Mesendoderm (in vitro differentiated cells): ENCODE measurements at regions not wholly inside any gene's neighbourhood (a gene's known extent, or its start where the extent isn't known, plus 50 kb on each side); places are given as distances from the start of the nearest gene placed in this dataset.
A peak's percentile ranks its signal among the peaks of the same experiment; 100 is the strongest.
"Not testable (repeated sequence)": the region's sequence is repeated elsewhere in the genome, so short reads cannot be mapped to it uniquely, and the experiment has no call there.

Source experiments
- DNase-seq: peaks from one replicate; pipeline ENCODE4 v3.0.0; 2013
- H2AK5ac ChIP-seq: 2 replicates; pipeline ENCODE4 v1.6.1; 2013; ENCODE audit warnings: low read length, inconsistent platforms
- H2BK120ac ChIP-seq: 2 replicates; pipeline ENCODE4 v1.6.1; 2013; ENCODE audit warnings: low read depth, mild to moderate bottlenecking, low read length, moderate library complexity, mixed read lengths
- H2BK15ac ChIP-seq: replicated peaks from 2 replicates; pipeline ENCODE4 v1.6.1; 2013; ENCODE audit warnings: low read depth, mild to moderate bottlenecking, moderate library complexity
- H2BK5ac ChIP-seq: 2 replicates; pipeline ENCODE4 v1.6.1; 2013; ENCODE audit warnings: low read length, inconsistent platforms
- H3K18ac ChIP-seq: 2 replicates; pipeline ENCODE4 v1.6.1; 2013; ENCODE audit warnings: mild to moderate bottlenecking, low read length, mixed read lengths
- H3K23ac ChIP-seq: one replicate; pipeline ENCODE4 v1.6.1; 2013; ENCODE audit warnings: low read length
- H3K27ac ChIP-seq: 2 replicates; pipeline ENCODE4 v1.5.1; 2013; ENCODE audit warnings: low read depth, mild to moderate bottlenecking, inconsistent platforms, low read length, moderate library complexity
- H3K27me3 ChIP-seq: 2 replicates; pipeline ENCODE4 v1.6.1; 2013; ENCODE audit warnings: low read length, control low read depth, mild to moderate bottlenecking, inconsistent platforms; ENCODE audit not compliant: insufficient read depth, poor library complexity
- H3K36me3 ChIP-seq: 2 replicates; pipeline ENCODE4 v1.6.1; 2013; ENCODE audit warnings: low read length, inconsistent platforms; ENCODE audit not compliant: control insufficient read depth, insufficient read depth
- H3K4ac ChIP-seq: one replicate; pipeline ENCODE4 v1.6.1; 2013; ENCODE audit warnings: low read depth, mild to moderate bottlenecking, low read length, moderate library complexity
- H3K4me1 ChIP-seq: 2 replicates; pipeline ENCODE4 v1.6.1; 2013; ENCODE audit warnings: low read depth, low read length, inconsistent platforms; ENCODE audit not compliant: control insufficient read depth
- H3K4me2 ChIP-seq: 2 replicates; pipeline ENCODE4 v1.6.1; 2013; ENCODE audit warnings: low read length
- H3K4me3 ChIP-seq: 2 replicates; pipeline ENCODE4 v1.5.1; 2013; ENCODE audit warnings: mild to moderate bottlenecking, low read length
- H3K56ac ChIP-seq: one replicate; pipeline ENCODE4 v1.6.1; 2013; ENCODE audit warnings: low read length
- H3K79me1 ChIP-seq: 2 replicates; pipeline ENCODE4 v1.6.1; 2013; ENCODE audit warnings: low read length, inconsistent platforms
- H3K79me2 ChIP-seq: 2 replicates; pipeline ENCODE4 v1.6.1; 2013; ENCODE audit warnings: mild to moderate bottlenecking, low read length; ENCODE audit not compliant: control insufficient read depth, insufficient read depth
- H3K9ac ChIP-seq: 2 replicates; pipeline ENCODE4 v1.6.1; 2013; ENCODE audit warnings: low read length, inconsistent platforms
- H4K5ac ChIP-seq: one replicate; pipeline ENCODE4 v1.6.1; 2013; ENCODE audit warnings: low read length
- H4K8ac ChIP-seq: one replicate; pipeline ENCODE4 v1.6.1; 2013; ENCODE audit warnings: low read depth, mild to moderate bottlenecking, control low read depth, low read length, moderate library complexity
- WGBS: extraction: QIAGEN DNeasy Blood & Tissue Kit; methylation state at CpG from one replicate; pipeline ENCODE4 v1.1.7; 2013; ENCODE audit warnings: low lambda C conversion rate, missing lambda C conversion rate; ENCODE audit not compliant: insufficient coverage; ENCODE audit errors: extremely low coverage; 5-methylcytosine and 5-hydroxymethylcytosine counted together

- not testable (repeated sequence) for H3K27me3 ChIP-seq, H3K79me2 ChIP-seq, H2BK120ac ChIP-seq, DNase-seq, H2BK15ac ChIP-seq, H3K27ac ChIP-seq, H3K4ac ChIP-seq, H2BK5ac ChIP-seq, H3K9ac ChIP-seq, H3K18ac ChIP-seq, H3K23ac ChIP-seq, H3K4me3 ChIP-seq, H3K56ac ChIP-seq, H3K4me1 ChIP-seq, H4K8ac ChIP-seq, H3K79me1 ChIP-seq, H2AK5ac ChIP-seq, H3K36me3 ChIP-seq, H3K4me2 ChIP-seq, H4K5ac ChIP-seq
- WGBS, result no CpG with 5 or more reads among the region's 19 CpGs
Observed at GRCh38 chr12:33033999-33034398, 137.4 kb upstream of the PKP2 start.

- no peak overlapping the region for H3K4me2 ChIP-seq
- H3K23ac ChIP-seq, result no peak overlapping the region
- no peak overlapping the region for H2BK5ac ChIP-seq
- H3K4ac ChIP-seq, result no peak overlapping the region
- DNase-seq, result no peak
- no peak overlapping the region for H3K56ac ChIP-seq
- H3K9ac ChIP-seq, result no peak overlapping the region
- no peak overlapping the region for H4K5ac ChIP-seq
- no peak overlapping the region for H3K27ac ChIP-seq
- no peak overlapping the region for H3K18ac ChIP-seq
- H3K27me3 ChIP-seq, result no peaks in the 10 kb centered on the region
- H2BK15ac ChIP-seq, result no peak overlapping the region
- no peak overlapping the region for H2BK120ac ChIP-seq
- H3K36me3 ChIP-seq, result no peaks in the 10 kb centered on the region
- no peaks in the 10 kb centered on the region for H3K79me2 ChIP-seq
- no peak overlapping the region for H2AK5ac ChIP-seq
- H3K79me1 ChIP-seq, result no peaks in the 10 kb centered on the region
- no peak overlapping the region for H4K8ac ChIP-seq
- no peak overlapping the region for H3K4me3 ChIP-seq
- no peaks in the 10 kb centered on the region for H3K4me1 ChIP-seq
Observed at GRCh38 chr12:33026791-33027190, 130.2 kb upstream of the PKP2 start.

- H3K79me2 ChIP-seq, H3K4me1 ChIP-seq, H2BK5ac ChIP-seq, H3K4me2 ChIP-seq, H3K27ac ChIP-seq, H4K5ac ChIP-seq, H2AK5ac ChIP-seq, H3K79me1 ChIP-seq, H3K4me3 ChIP-seq, H3K4ac ChIP-seq, H2BK15ac ChIP-seq, H3K56ac ChIP-seq, H3K36me3 ChIP-seq, H2BK120ac ChIP-seq, H3K9ac ChIP-seq, H3K27me3 ChIP-seq, H3K23ac ChIP-seq, DNase-seq, H4K8ac ChIP-seq, H3K18ac ChIP-seq: not testable (repeated sequence)
- no CpG with 5 or more reads among the region's 20 CpGs for WGBS
Observed at GRCh38 chr12:33022724-33023123, 126.1 kb upstream of the PKP2 start.

- DNase-seq, H3K4me2 ChIP-seq, H4K8ac ChIP-seq, H3K56ac ChIP-seq, H3K79me1 ChIP-seq, H2AK5ac ChIP-seq, H2BK15ac ChIP-seq, H3K27me3 ChIP-seq, H3K4me1 ChIP-seq, H3K27ac ChIP-seq, H2BK5ac ChIP-seq, H3K9ac ChIP-seq, H2BK120ac ChIP-seq, H3K23ac ChIP-seq, H3K4ac ChIP-seq, H4K5ac ChIP-seq, H3K79me2 ChIP-seq, H3K36me3 ChIP-seq, H3K18ac ChIP-seq, H3K4me3 ChIP-seq: not testable (repeated sequence)
- no CpG with 5 or more reads among the region's 2 CpGs for WGBS
Observed at GRCh38 chr12:33017029-33017428, 120.5 kb upstream of the PKP2 start.

GRCh38 chr12:33012226-33012625 lies 115.6 kb upstream of the PKP2 start:
- no peak overlapping the region for H4K5ac ChIP-seq
- no peak overlapping the region for H3K23ac ChIP-seq
- no peak overlapping the region for H3K18ac ChIP-seq
- no peaks in the 10 kb centered on the region for H3K36me3 ChIP-seq
- no peak overlapping the region for H2BK5ac ChIP-seq
- WGBS, result no CpG with 5 or more reads among the region's 3 CpGs
- DNase-seq, result peak; percentile 96
- no peak overlapping the region for H2AK5ac ChIP-seq
- H3K4me1 ChIP-seq, result no peaks in the 10 kb centered on the region
- peak overlapping the region; percentile 36 for H2BK15ac ChIP-seq
- no peak overlapping the region for H3K4me3 ChIP-seq
- no peak overlapping the region for H3K4ac ChIP-seq
- no peak overlapping the region for H2BK120ac ChIP-seq
- H3K9ac ChIP-seq, result no peak overlapping the region
- no peaks in the 10 kb centered on the region for H3K79me2 ChIP-seq
- H3K27me3 ChIP-seq, result no peaks in the 10 kb centered on the region
- no peaks in the 10 kb centered on the region for H3K79me1 ChIP-seq
- H4K8ac ChIP-seq, result no peak overlapping the region
- H3K4me2 ChIP-seq, result no peak overlapping the region
- H3K56ac ChIP-seq, result no peak overlapping the region
- H3K27ac ChIP-seq, result no peak overlapping the region

- WGBS, result no CpG with 5 or more reads among the region's 1 CpG
- H3K18ac ChIP-seq, result no peak overlapping the region
Observed at GRCh38 chr12:33006106-33006505, 109.5 kb upstream of the PKP2 start.

More at GRCh38 chr12:33006106-33006505, 109.5 kb upstream of the PKP2 start:
- Histone ChIP-seq H3K79me1 (no peaks in the 10 kb centered on the region), H3K4ac (no peak overlapping the region), H2AK5ac (no peak overlapping the region), H3K4me3 (no peak overlapping the region), H4K5ac (no peak overlapping the region), H2BK15ac (no peak overlapping the region), H3K4me1 (no peaks in the 10 kb centered on the region), H3K27ac (no peak overlapping the region), H3K27me3 (no peaks in the 10 kb centered on the region), H3K56ac (no peak overlapping the region), H4K8ac (no peak overlapping the region), H3K9ac (no peak overlapping the region), H3K23ac (no peak overlapping the region), H2BK5ac (no peak overlapping the region), H2BK120ac (no peak overlapping the region), H3K4me2 (no peak overlapping the region), H3K79me2 (no peaks in the 10 kb centered on the region), H3K36me3 (no peaks in the 10 kb centered on the region)
- no peak for DNase-seq
